HEK293T (cell line): ENCODE measurements at regions not wholly inside any gene's neighbourhood (a gene's known extent, or its start where the extent isn't known, plus 50 kb on each side); places are given as distances from the start of the nearest gene placed in this dataset.

ENCODE experiments used
- ARNT ChIP-seq: fragments of 450-650 bp; IDR thresholded peaks from 2 replicates; pipeline ENCODE4 v1.6.1; 2017; ENCODE audit warnings: mild to moderate bottlenecking
- FOXK2 ChIP-seq: fragments of 450-650 bp; IDR thresholded peaks from 2 replicates; pipeline ENCODE4 v1.6.1; 2016; ENCODE audit warnings: mild to moderate bottlenecking
- FOXM1 ChIP-seq: fragments of 450-650 bp; IDR thresholded peaks from 2 replicates; pipeline ENCODE4 v1.6.1; 2017; ENCODE audit warnings: mild to moderate bottlenecking, borderline replicate concordance
- HDGF ChIP-seq: fragments of 450-650 bp; IDR thresholded peaks from 2 replicates; pipeline ENCODE4 v1.6.1; 2017; ENCODE audit warnings: antibody characterized with exemption, borderline replicate concordance
- L3MBTL2 ChIP-seq: fragments of 450-650 bp; conservative IDR thresholded peaks from 2 replicates; pipeline ENCODE4 v1.6.1; 2016; ENCODE audit warnings: mild to moderate bottlenecking
- SP1 ChIP-seq: fragments of 450-650 bp; IDR thresholded peaks from 2 replicates; pipeline ENCODE4 v1.6.1; 2017
- SUZ12 ChIP-seq: fragments of 450-650 bp; IDR thresholded peaks from 2 replicates; pipeline ENCODE4 v1.6.1; 2016; ENCODE audit warnings: mild to moderate bottlenecking
- TARDBP ChIP-seq: fragments of 450-650 bp; IDR thresholded peaks from 2 replicates; pipeline ENCODE4 v1.6.1; 2016
- ZNF384 ChIP-seq: fragments of 450-650 bp; IDR thresholded peaks from 2 replicates; pipeline ENCODE4 v1.6.1; 2016

- TF ChIP-seq FOXM1, result no peak
- no peak for TF ChIP-seq TARDBP
- no peak for TF ChIP-seq ZNF384
- TF ChIP-seq HDGF, result no peak
- no peak for TF ChIP-seq ARNT
- TF ChIP-seq L3MBTL2, result no peak
- TF ChIP-seq FOXK2, result no peak
- no peak for TF ChIP-seq SUZ12
- no peak for TF ChIP-seq SP1
These were observed 101.7 kb upstream of the PMEPA1 start for GRCh38 chr20:57811374-57812020.
